H1 (cell line): ENCODE measurements at regions not wholly inside any gene's neighbourhood (a gene's known extent, or its start where the extent isn't known, plus 50 kb on each side); places are given as distances from the start of the nearest gene placed in this dataset.

Source experiments
- CTCF ChIA-PET: fragments of 300-600 bp; sonication (Branson Sonifier 250); formaldehyde crosslinking; loops from one replicate; lab custom pipeline; 2021; ENCODE audit not compliant: partially characterized antibody; lab: Charles Lee
- POLR2A ChIA-PET: fragments of 300-600 bp; sonication (Branson Sonifier 250); formaldehyde crosslinking; loops from one replicate; lab custom pipeline; 2021; ENCODE audit warnings: inconsistent platforms; ENCODE audit not compliant: partially characterized antibody; lab: Charles Lee
- DNase-seq, 2 experiments: peaks; one replicate each; pipeline versions ENCODE4 v3.0.0 to v3.0.0-alpha.2; 2010 to 2022; ENCODE audit warnings: low spot score in 2 of 2, low read depth in 1 of 2, mixed read lengths in 1 of 2
- FAIRE-seq: peaks from 2 replicates; lab custom pipeline; 2011; peaks lifted over from hg19 to GRCh38; lab: Jason Lieb, UNC
- H2AFZ ChIP-seq: 2 replicates; pipeline ENCODE4 v1.8.1; 2012; ENCODE audit warnings: low read length, inconsistent platforms
- H2AK5ac ChIP-seq: 2 replicates; pipeline ENCODE4 v1.6.1; 2013; ENCODE audit warnings: low read depth, low read length
- H2BK120ac ChIP-seq: replicated peaks from 2 replicates; pipeline ENCODE3; 2013; ENCODE audit warnings: low read depth, low read length, inconsistent platforms
- H2BK12ac ChIP-seq: 2 replicates; pipeline ENCODE4 v1.6.1; 2013; ENCODE audit warnings: low read depth, low read length
- H2BK15ac ChIP-seq: 2 replicates; pipeline ENCODE4 v1.6.1; 2013; ENCODE audit warnings: low read length
- H2BK20ac ChIP-seq: 2 replicates; pipeline ENCODE4 v1.6.1; 2013; ENCODE audit warnings: low read length
- H2BK5ac ChIP-seq: 2 replicates; pipeline ENCODE4 v1.6.1; 2013; ENCODE audit warnings: low read depth, low read length
- H3K14ac ChIP-seq: 2 replicates; pipeline ENCODE4 v1.6.1; 2013; ENCODE audit warnings: inconsistent platforms; ENCODE audit not compliant: insufficient read length
- H3K18ac ChIP-seq: 2 replicates; pipeline ENCODE4 v1.6.1; 2013; ENCODE audit warnings: low read length; ENCODE audit errors: extremely low read depth
- H3K23ac ChIP-seq: 2 replicates; pipeline ENCODE4 v1.6.1; 2013; ENCODE audit warnings: inconsistent platforms; ENCODE audit not compliant: insufficient read length
- H3K23me2 ChIP-seq: 2 replicates; pipeline ENCODE4 v1.6.1; 2013; ENCODE audit warnings: low read depth, low read length
- H3K27ac ChIP-seq: 2 replicates; pipeline ENCODE4 v1.6.1; 2011; ENCODE audit warnings: low read depth, low read length, inconsistent platforms
- H3K27me3 ChIP-seq, 4 experiments: replicated peaks in 1 of 4; 1 replicate in 1 of 4; 2 replicates in 3 of 4; pipeline versions ENCODE4 v1.6.1 to v1.8.1; 2011 to 2013; ENCODE audit warnings: low read length in 3 of 4, mild to moderate bottlenecking in 3 of 4, inconsistent platforms in 2 of 4, mixed read lengths in 2 of 4, moderate library complexity in 1 of 4; ENCODE audit not compliant: control insufficient read depth in 3 of 4, insufficient read depth in 3 of 4; ENCODE audit errors: extremely low read depth in 1 of 4
- H3K36me3 ChIP-seq, 4 experiments: 2 replicates each; pipeline versions ENCODE4 v1.6.1 to v1.8.1; 2011 to 2013; ENCODE audit warnings: mild to moderate bottlenecking in 4 of 4, low read length in 3 of 4, moderate library complexity in 2 of 4, control low read depth in 1 of 4, inconsistent platforms in 1 of 4; ENCODE audit not compliant: insufficient read depth in 4 of 4, control insufficient read depth in 2 of 4
- H3K4ac ChIP-seq: replicated peaks from 2 replicates; pipeline ENCODE3; 2013; ENCODE audit warnings: low read length, low read depth, mixed read lengths, inconsistent platforms; ENCODE audit not compliant: insufficient read length
- H3K4me1 ChIP-seq, 4 experiments: replicated peaks in 1 of 4; 1 replicate in 1 of 4; 2 replicates in 3 of 4; pipeline versions ENCODE4 v1.6.1 to v1.8.1; 2011 to 2013; ENCODE audit warnings: low read length in 3 of 4, inconsistent platforms in 2 of 4, mixed read lengths in 1 of 4; ENCODE audit not compliant: insufficient read depth in 4 of 4, control insufficient read depth in 3 of 4
- H3K4me2 ChIP-seq, 2 experiments: 2 replicates each; pipeline versions ENCODE4 v1.6.1 to v1.8.1; 2011 to 2013; ENCODE audit warnings: low read depth in 2 of 2, low read length in 2 of 2, control low read depth in 1 of 2, inconsistent platforms in 1 of 2, mild to moderate bottlenecking in 1 of 2; ENCODE audit not compliant: insufficient read depth in 1 of 2
- H3K4me3 ChIP-seq, 4 experiments: fragments of 200-600, 300-600 bp in 1 of 4; sonication (generic), shearing (Covaris generic), sonication (Bioruptor Twin) in 1 of 4; 2 replicates each; pipeline versions ENCODE4 v1.5.1 to v1.8.1; 2011 to 2016; ENCODE audit warnings: low read length in 4 of 4, low read depth in 3 of 4, control low read depth in 2 of 4, inconsistent platforms in 2 of 4, mild to moderate bottlenecking in 2 of 4, mixed read lengths in 1 of 4, moderate library complexity in 1 of 4; ENCODE audit not compliant: insufficient read depth in 2 of 4; ENCODE audit errors: extremely low read depth in 1 of 4
- H3K56ac ChIP-seq: replicated peaks from 2 replicates; pipeline ENCODE3; 2013; ENCODE audit warnings: low read depth, mild to moderate bottlenecking, mixed read lengths, low read length, inconsistent platforms; ENCODE audit not compliant: insufficient read length
- H3K79me1 ChIP-seq: 2 replicates; pipeline ENCODE4 v1.6.1; 2013; ENCODE audit warnings: low read depth, low read length, control low read depth
- H3K79me2 ChIP-seq, 2 experiments: 2 replicates each; pipeline versions ENCODE4 v1.6.1 to v1.8.1; 2012 to 2013; ENCODE audit warnings: low read length in 2 of 2, mild to moderate bottlenecking in 2 of 2, inconsistent platforms in 1 of 2; ENCODE audit not compliant: insufficient read depth in 2 of 2, control insufficient read depth in 1 of 2
- H3K9ac ChIP-seq, 4 experiments: replicated peaks in 1 of 4; 1 replicate in 1 of 4; 2 replicates in 3 of 4; pipeline versions ENCODE4 v1.6.1 to v1.8.1; 2011 to 2013; ENCODE audit warnings: low read depth in 3 of 4, low read length in 3 of 4, control low read depth in 2 of 4, mild to moderate bottlenecking in 2 of 4, moderate library complexity in 2 of 4, inconsistent platforms in 1 of 4; ENCODE audit errors: extremely low read depth in 1 of 4
- H3K9me3 ChIP-seq, 2 experiments: 2 replicates each; pipeline versions ENCODE4 v1.6.1 to v1.8.1; 2012 to 2013; ENCODE audit warnings: mild to moderate bottlenecking in 2 of 2, moderate library complexity in 2 of 2, control low read depth in 1 of 2, inconsistent platforms in 1 of 2, low read depth in 1 of 2, low read length in 1 of 2, mixed read lengths in 1 of 2; ENCODE audit not compliant: insufficient read depth in 2 of 2
- H4K20me1 ChIP-seq, 2 experiments: replicated peaks in 1 of 2; 2 replicates each; pipeline versions ENCODE3 to v1.8.1; 2011 to 2013; ENCODE audit warnings: inconsistent platforms in 2 of 2, low read length in 2 of 2, mild to moderate bottlenecking in 1 of 2; ENCODE audit not compliant: insufficient read depth in 2 of 2, control insufficient read depth in 1 of 2
- H4K5ac ChIP-seq: 2 replicates; pipeline ENCODE4 v1.6.1; 2013; ENCODE audit warnings: low read length, low read depth, mixed read lengths, inconsistent platforms; ENCODE audit not compliant: insufficient read length
- H4K8ac ChIP-seq: 2 replicates; pipeline ENCODE4 v1.8.0; 2013; ENCODE audit warnings: mild to moderate bottlenecking, moderate library complexity, low read length, inconsistent platforms; ENCODE audit not compliant: insufficient read depth; ENCODE audit errors: extremely low read depth
- H4K91ac ChIP-seq: replicated peaks from 2 replicates; pipeline ENCODE3; 2013; ENCODE audit warnings: low read length, mixed read lengths, inconsistent platforms; ENCODE audit not compliant: insufficient read length
- BACH1 ChIP-seq: IDR thresholded peaks from 2 replicates; pipeline ENCODE4 v1.6.1; 2012; ENCODE audit warnings: low read length, improper control_type of control experiment
- CEBPB ChIP-seq: IDR thresholded peaks from 2 replicates; pipeline ENCODE4 v1.6.1; 2012; ENCODE audit warnings: low read depth, low read length
- CREB1 ChIP-seq: IDR thresholded peaks from 2 replicates; pipeline ENCODE4 v1.6.1; 2012; ENCODE audit warnings: inconsistent platforms
- FOSL1 ChIP-seq: IDR thresholded peaks from 2 replicates; pipeline ENCODE4 v1.6.1; 2011; ENCODE audit warnings: mild to moderate bottlenecking, low read depth, low read length, moderate library complexity; ENCODE audit not compliant: insufficient read depth
- JUN ChIP-seq: IDR thresholded peaks from 2 replicates; pipeline ENCODE4 v1.6.1; 2011; ENCODE audit warnings: low read depth, mild to moderate bottlenecking, improper control_type of control experiment, low read length
- KDM1A ChIP-seq: fragments of 200-600, 300-600 bp; sonication (generic); IDR thresholded peaks from 2 replicates; pipeline ENCODE4 v1.7.1; 2016; ENCODE audit warnings: mild to moderate bottlenecking, low read length, borderline replicate concordance
- YY1 ChIP-seq: IDR thresholded peaks from 2 replicates; pipeline ENCODE4 v1.6.1; 2011; ENCODE audit warnings: low read depth, mild to moderate bottlenecking, low read length
- ZNF274 ChIP-seq: IDR thresholded peaks from 2 replicates; pipeline ENCODE4 v1.7.0; 2012; ENCODE audit warnings: low read length, borderline replicate concordance; ENCODE audit errors: extremely low read depth
- WGBS, 2 experiments: shearing (Covaris generic) in 1 of 2; methylation state at CpG; one replicate each; pipeline versions ENCODE4 v1.1.6 to v1.1.7; 2013 to 2015; ENCODE audit warnings: low lambda C conversion rate in 2 of 2, mixed read lengths in 2 of 2, inconsistent platforms in 1 of 2, low coverage in 1 of 2, missing lambda C conversion rate in 1 of 2; ENCODE audit not compliant: insufficient replicate concordance in 2 of 2, insufficient coverage in 1 of 2, insufficient read length in 1 of 2; ENCODE audit errors: extremely low coverage in 1 of 2, missing lambda C conversion rate in 1 of 2; 5-methylcytosine and 5-hydroxymethylcytosine counted together
- TF ChIP-seq, protein P1 (sequence below), 3 experiments: IDR thresholded peaks; 1 replicate in 2 of 3; 2 replicates in 1 of 3; pipeline versions ENCODE4 v1.5.1 to v1.6.1; 2011; ENCODE audit warnings: low read length in 3 of 3, mild to moderate bottlenecking in 3 of 3, inconsistent platforms in 2 of 3, low read depth in 1 of 3, moderate library complexity in 1 of 3; ENCODE audit not compliant: insufficient read depth in 1 of 3; ENCODE audit errors: control extremely low read depth in 1 of 3

DNA sequence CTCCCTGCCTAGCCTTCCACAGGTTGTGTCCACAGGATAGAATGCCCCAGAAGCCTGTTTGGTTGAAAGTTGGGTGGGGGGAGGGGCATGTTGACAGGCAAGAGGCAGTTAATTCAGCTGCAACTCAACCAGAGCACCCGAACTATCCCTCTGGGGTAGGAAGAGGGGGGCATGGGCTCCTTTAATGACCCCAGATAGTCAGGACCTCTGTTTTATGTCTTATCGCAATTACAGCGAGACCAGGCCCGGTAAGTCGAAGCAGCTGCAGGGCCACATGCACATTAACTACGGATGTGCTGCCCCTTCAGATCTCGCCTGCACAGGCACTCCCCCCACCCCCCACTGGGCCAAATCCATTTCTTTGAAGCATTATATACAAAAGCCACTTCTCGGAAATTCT is 363.8 kb upstream of the HNRNPA3 start:
- no peak overlapping the region for H3K27ac ChIP-seq
- no peak overlapping the region for H4K8ac ChIP-seq
- H3K79me1 ChIP-seq, result no peaks in the 10 kb centered on the region
- H2BK20ac ChIP-seq, result no peak overlapping the region
- H3K23me2 ChIP-seq, result no peaks in the 10 kb centered on the region
- peaks cover 0 to 6% (median 2%) of the 10 kb centered on the region in 4 experiments; a peak in 2 of 7 replicates for H3K4me1 ChIP-seq
- no peaks in the 10 kb centered on the region for H3K79me2 ChIP-seq
- H3K9me3 ChIP-seq, result no peaks in the 10 kb centered on the region
- DNase-seq (no peak), FAIRE-seq (no peak)
- H3K18ac ChIP-seq, result no peak overlapping the region
- H2BK12ac ChIP-seq, result no peak overlapping the region
- H4K20me1 ChIP-seq, result no peaks in the 10 kb centered on the region
- no peaks in the 10 kb centered on the region for H3K36me3 ChIP-seq
- no peak overlapping the region for H2BK15ac ChIP-seq
- ChIA-PET CTCF (interaction anchor here (1.0 kb wide), 1 partner anchor 724 kb away, joined by 4 read pairs; no protein-coding TSS in a partner anchor), POLR2A (no interaction called here)
- WGBS, 2 experiments, result 90% methylated on average over 8 of the region's 8 CpGs; no CpG with 5 or more reads in 1 of the 2 experiments
- H3K4me3 ChIP-seq, result no peak overlapping the region
- H2AFZ ChIP-seq, result no peak overlapping the region
- no peak overlapping the region for H2BK5ac ChIP-seq
- no peak overlapping the region for H3K14ac ChIP-seq
- H3K4ac ChIP-seq, result no peak overlapping the region
- no peak overlapping the region for H2AK5ac ChIP-seq
- no peaks in the 10 kb centered on the region for H3K27me3 ChIP-seq
- H3K23ac ChIP-seq, result no peak overlapping the region
- H3K4me2 ChIP-seq, result no peak overlapping the region
- no peak overlapping the region for H2BK120ac ChIP-seq
- no peak overlapping the region for H4K5ac ChIP-seq
- no peak overlapping the region for H3K56ac ChIP-seq
- H4K91ac ChIP-seq, result no peak overlapping the region
- TF ChIP-seq JUN, result no peak
- TF ChIP-seq, protein P1, sequence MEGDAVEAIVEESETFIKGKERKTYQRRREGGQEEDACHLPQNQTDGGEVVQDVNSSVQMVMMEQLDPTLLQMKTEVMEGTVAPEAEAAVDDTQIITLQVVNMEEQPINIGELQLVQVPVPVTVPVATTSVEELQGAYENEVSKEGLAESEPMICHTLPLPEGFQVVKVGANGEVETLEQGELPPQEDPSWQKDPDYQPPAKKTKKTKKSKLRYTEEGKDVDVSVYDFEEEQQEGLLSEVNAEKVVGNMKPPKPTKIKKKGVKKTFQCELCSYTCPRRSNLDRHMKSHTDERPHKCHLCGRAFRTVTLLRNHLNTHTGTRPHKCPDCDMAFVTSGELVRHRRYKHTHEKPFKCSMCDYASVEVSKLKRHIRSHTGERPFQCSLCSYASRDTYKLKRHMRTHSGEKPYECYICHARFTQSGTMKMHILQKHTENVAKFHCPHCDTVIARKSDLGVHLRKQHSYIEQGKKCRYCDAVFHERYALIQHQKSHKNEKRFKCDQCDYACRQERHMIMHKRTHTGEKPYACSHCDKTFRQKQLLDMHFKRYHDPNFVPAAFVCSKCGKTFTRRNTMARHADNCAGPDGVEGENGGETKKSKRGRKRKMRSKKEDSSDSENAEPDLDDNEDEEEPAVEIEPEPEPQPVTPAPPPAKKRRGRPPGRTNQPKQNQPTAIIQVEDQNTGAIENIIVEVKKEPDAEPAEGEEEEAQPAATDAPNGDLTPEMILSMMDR (IDR thresholded peaks at IDR 0.05; ENCODE audit: control extremely low read depth in 1 of 3, insufficient read depth in 1 of 3, low read depth in 1 of 3, low read length in 3 of 3), result no peak
- no peak for TF ChIP-seq FOSL1
- TF ChIP-seq KDM1A, result no peak
- TF ChIP-seq BACH1, result no peak
- no peak for TF ChIP-seq CEBPB
- no peak for TF ChIP-seq ZNF274
- TF ChIP-seq CREB1, result no peak
- TF ChIP-seq YY1, result no peak
- H3K9ac ChIP-seq, result no peak overlapping the region
